NCI-H1694 (cell line): ENCODE measurements at regions not wholly inside any gene's neighbourhood (a gene's known extent, or its start where the extent isn't known, plus 50 kb on each side); places are given as distances from the start of the nearest gene placed in this dataset.

Experiments used
- DNase-seq: peaks from one replicate; lab custom pipeline; 2025; lab: John Stamatoyannopoulos, UW

DNA sequence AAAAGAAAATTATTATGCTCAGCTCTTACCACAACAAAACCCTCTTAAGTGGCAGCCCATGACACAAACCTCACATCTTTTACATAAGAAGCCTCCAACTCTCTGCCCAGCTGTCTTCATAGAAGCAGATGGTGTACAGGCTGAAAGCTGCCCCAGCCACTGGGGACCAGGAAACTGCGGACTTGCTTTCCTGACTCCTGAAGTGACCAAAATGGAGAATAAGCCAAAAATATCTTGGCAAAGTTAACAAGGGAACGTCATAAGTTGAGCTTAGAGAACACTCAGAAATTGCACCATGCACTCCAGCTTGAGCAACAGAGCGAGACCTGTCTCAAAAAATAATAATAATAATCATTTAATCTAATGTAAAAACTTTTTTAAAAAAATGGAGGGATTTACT, 160.3 kb upstream of the CDYL start:
- no peak for DNase-seq

DNA sequence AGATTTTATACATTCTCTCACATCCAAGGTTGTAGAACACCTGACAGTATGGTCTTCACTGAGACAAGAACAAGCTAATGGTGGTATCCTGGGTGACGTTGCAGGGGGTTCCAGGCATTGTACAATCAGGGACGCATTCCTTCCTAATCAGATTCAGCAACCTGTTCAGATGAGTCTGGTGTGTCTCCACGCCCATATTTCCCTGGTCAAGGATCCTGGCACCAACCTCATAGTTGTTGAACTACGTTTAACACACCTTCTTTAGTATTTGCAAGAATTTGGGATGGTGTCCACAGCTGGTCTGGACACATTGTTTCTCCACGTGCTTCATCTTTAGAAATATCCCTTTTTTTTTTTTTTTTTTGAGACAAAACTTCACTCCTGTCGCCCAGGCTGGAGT, 161.0 kb upstream of the CDYL start:
- DNase-seq = no peak

DNA sequence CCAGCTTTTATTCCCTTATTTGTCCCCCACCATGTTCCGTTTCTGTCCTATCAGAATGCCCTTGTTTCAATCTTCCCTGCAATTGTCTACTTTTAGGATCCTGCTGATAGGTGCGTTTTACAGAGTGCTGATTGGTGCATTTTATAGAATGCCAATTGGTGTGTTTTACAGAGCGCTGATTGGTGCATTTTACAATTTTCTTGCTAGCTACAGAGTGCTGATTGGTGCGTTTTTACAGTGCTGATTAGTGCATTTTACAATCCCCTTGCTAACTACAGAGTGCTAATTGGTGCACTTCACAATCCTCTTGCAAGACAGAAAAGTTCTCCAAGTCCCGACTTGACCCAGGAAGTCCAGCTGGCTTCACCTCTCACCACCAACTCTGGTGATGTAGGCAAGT, 161.6 kb upstream of the CDYL start:
- no peak for DNase-seq

DNA sequence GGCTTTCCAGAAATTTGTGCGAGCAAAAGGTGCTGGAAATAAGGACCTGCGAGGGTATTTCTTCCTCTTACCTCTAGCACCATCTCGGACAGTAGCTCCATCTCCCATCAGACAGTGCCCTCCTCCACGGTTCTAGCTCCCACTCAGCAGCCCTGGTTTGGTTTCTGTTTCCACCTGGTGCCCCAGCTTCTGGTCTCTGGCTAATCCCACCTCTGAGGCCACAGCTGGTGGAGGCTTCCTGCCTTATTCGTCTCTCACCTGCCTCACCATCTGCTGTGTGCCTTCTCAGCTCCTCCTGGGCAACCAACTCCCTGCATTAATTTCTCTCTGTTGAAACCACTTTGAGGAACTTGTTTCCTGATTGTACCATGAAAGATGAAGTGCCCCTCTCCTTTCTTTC, 162.4 kb upstream of the CDYL start:
- DNase-seq = no peak

DNA sequence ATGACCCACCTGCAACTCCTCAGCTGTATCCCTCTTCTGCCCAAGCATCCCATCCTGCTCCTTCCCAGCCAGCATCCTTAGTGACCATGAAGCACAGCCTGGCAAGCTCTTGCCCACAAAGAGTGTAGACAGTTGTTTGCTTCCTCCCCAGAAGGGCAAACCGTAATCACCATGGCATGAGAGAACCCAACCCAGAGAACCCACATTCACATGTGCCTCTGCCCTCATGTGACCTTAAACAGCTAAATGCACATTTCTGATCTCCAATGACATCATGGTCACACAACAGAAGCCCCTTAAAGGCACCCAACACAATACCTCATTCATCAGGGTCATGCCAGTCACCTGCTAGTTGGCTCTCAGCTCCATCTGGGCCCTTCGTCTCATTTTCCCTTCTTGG, 162.8 kb upstream of the CDYL start:
- DNase-seq = no peak

DNA sequence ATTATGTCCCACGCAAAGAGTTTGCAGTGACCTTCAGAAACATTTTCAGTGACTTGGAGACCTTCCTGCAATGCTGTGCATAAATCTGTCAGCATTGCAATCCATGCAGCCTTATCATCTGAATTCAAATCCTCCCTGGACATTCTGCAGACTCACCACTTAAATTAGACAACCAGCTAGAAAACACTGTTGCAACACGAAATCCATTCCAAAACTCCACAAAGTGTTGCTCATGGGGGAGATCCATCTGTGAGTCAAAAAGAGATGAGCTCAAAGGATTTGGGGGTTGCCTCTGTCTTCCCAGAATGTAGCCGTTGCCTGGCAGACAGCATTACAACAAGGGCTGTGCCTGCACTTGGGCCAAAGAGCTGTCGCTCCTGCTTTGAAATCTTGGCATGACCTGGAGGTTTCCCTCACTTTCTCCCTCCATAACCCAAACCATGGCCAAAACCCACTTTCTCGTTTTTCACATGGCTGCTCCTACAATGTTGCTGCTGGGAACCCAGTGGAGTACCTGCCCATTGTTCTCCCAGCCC, 163.5 kb upstream of the CDYL start:
- no peak for DNase-seq

DNA sequence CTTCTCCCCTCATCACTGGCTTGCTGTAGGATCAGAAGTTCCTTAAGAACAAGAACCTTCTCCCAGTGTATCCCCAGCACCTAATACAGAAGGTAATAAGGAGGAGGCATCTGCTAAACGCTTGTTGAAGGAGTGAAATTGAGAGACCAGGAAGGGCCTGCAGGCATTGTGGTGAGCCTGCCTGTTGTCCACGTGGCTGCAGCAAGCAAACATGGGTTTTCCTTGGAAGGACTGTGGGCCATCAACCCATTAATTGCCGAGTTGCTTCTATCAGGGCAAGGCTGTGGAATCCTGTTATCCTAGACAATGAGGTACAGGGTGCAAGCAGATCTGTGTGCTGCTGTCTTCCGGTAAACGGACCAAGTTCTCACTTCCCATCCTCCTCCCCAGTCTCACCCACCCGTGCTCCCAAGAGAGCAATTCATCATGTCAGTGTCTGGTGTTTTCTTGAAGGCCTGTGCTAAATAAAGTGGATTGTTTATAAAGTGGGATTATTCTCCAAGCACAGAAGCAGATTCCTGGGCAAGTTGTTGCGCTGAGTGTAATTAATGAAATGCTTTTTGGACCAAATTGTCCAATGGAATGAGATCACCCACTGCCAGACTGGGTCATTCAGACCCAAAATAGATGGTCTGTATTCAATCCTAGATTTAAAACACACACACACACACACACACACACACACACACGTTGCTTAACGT, 164.6 kb upstream of the CDYL start:
- no peak for DNase-seq

DNA sequence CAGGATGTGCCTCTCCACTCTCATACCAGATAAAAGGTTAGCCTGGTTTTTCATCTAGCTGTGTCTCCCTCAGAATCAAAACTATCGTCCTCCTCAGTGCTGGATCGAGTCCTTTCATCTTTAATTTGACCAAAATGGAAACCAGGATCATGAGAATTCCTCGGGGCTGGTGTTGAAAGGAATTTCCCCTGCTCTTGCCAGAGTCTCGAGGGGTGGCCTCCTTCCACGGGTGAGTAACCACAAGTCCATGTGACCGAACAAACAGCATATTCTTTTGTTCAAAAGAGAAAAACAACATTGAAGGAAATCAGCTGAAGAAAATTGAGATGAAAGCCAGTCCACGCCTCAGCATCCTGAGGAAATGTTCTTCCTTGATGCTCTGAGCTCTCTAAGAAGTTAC, 165.9 kb upstream of the CDYL start:
- no peak for DNase-seq

DNA sequence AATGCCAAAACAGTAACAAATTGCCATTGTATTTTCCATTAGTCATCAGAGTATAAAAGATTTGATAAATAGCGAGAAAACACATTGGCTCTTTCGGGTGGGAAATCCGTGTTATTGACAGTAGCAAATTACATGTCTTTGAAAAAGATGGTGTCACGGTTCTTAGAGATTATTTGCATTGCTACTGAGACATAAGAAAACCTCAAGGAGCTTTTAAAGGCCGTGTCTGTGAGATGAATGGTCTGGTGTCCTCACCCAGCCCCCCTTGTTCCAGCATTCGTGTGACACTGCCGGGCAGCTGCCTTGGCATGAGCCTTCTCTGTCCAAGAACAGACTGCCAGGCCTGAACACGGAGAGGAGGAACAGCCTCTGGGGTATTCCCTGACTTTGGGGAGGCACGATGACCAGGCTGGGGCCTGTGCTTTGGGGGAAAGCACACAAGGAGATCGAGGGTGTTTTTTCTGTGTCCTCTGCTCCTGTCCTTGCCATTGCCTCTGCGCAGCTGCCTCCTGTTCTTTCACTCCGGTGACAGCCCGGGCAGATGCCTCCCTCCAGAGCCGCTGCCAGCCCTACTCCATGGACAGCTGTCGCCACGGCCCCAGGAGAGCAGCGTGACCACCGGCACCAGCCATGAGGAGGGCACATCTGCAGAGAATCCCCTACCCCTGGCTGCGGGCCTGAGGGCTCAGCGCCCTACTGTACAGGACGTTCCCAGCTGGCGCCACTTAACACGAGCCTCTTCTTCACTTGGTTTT, 167.7 kb upstream of the CDYL start:
- DNase-seq = peak; percentile 54

DNA sequence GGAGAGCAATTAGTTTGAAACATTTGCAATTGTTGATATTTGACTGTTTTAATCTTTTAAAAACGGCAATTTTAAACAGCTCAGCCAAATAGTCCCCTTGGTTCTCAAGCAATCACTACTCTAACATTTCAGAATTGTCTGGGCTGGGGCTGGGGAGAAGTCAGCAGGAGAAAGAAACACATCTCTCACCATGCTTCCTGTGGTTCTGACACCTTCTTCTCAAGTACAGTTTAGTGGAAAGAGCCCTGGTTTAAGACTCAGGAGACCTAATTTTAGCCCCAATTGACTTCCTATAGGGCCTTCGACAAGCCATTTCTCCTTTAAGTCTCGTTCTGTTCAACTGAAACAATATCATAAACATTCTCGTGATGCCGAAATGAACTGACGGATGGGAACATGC, 168.4 kb upstream of the CDYL start:
- DNase-seq = no peak

DNA sequence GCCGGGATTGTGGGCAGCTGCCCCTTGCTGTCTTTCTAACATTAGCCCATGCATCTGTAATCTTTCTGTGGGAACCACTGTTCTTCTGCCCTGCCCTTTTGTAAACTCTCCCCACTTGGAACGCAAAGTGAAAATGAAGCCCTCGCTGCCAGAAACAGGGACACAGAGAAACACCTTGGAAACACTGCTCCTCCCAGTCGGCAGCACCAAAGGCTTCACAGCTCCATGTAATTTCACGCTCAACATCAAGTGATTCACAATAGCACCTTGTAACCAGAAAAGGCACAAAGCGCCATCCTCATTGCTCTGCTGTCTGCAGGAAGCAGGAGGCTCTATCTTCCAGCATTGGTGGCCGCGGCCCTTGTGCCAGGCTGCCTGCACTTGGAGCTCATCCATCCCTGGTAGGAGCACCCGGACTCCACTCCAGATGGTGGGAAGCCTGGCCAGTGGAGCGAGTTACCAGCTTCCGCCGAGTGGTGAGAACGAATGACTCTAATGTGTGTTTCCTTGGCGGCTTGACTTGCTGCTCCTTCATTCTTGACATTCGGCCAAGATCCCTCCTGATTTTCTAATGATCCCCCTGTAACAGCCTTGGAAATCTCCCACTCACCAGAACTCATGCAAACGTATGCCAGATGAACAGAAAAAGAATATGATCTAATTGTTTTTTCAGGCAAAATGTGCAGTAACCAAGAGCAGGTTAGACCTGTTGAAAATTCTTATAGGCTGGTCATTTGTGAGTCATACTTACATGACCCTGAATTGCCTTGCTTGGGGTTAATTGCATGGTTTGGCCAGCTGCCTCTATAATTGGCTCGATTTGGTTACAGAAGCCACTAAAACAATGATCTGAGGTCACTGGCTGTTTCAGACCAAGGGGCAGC, 169.1 kb upstream of the CDYL start:
- DNase-seq = peak; percentile 72

DNA sequence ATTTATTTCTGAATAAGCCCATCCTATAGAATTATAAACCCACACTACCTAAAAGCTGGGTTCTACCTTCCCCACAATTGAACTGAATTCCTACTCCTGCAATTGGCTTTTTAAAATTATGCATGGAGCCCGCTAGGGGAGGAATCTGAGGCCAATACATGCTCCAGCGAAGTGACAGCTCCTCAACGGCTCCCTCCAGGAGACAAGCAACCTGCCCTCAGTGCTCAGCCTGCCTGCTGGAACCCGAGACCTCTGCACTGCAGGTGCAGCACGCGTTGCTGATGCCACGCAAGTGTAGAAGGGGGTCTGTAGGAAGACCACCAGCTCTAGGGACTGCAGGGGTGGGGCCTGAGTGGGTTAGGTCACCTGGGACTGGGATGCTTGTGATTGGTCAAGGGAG, 170.2 kb upstream of the CDYL start:
- no peak for DNase-seq

DNA sequence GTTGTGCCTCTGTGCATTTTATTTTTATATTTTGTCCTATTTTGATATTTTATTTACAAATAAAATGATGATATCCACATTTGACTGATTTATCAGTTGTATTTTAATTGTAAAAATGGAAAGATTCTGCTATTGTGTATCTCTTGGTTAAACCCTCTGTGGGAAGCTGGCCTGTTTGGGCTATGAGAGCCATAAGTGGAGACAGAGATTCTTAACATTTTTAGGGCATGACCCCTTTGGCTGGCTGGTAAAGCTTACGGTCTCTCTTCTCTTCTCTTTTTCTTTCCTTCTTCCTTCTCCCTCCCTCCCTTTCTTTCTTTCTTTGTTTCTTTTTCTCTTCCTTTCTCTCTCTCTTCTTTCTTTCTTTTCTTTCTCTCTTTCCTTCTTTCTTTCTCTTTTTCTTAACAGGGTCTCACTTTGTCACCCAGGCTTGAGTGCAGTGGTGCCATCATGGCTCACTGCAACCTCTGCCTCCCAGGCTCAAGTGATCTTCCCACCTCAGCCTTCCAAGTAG, 172.3 kb upstream of the CDYL start:
- DNase-seq = no peak

DNA sequence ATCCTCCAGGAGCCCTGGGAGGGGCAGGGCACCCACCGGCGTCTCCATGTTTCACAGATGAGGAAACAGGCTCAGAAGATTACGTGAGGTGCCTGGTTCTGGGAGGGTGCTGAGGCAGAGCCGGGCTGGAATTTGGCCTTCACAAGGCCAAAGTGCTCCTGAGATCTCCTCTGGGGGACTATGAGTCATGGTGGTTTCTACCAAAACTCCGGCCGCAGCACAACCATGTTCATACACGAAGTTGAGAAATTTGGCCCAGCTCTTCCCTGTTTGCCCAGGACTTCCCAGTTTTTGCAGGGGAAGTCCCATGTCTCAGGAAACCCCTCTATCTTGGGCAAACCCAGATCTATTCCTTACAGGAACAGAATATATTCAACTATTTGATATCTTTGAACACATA, 172.9 kb upstream of the CDYL start:
- DNase-seq = no peak

DNA sequence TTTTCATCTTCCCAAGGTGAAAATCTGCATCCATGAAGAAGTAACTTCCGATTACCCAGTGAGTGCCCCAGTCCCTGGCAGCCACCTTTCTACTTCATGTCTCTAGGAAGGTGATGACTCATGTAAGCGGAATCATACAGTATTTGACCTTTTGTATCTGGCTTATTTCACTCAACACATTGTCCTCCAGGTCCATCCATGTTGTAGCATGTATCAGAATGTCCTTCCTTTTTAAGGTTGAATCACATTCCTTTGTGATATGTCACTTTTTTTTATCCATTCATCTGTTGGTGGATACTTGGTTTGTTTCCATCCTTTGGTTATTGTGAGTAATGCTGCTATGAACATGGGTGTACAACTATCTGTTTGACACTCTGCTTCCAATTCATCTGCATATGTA, 176.3 kb upstream of the CDYL start:
- no peak for DNase-seq

DNA sequence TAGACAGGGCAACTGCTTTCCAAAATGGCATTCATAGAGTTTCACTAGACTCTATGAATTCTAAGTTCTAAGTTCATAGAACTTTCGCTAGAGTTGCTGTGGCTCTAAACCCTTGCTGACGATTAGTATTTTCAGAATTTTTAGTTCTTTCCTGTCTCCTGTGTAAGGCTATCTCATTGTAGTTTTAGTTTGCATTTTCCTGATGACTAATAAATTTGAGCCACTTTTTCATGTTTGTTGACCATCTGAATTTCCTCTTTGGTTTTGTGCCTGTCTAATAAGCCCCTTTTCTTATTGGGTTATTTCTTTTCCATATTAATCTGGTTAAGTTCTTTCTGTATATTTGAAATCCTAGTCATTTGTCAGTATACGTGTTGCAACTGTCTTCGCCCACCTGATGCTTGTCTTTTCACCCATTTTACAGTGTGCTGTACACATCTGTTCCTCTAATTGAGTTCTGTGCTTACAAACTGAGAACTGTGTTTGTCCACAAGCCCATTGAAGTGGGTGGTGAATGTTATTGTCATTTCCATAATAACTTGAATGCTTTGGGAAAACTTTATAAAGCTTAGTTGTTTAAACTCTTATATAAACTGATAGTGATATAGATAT, 177.7 kb upstream of the CDYL start:
- DNase-seq = no peak

DNA sequence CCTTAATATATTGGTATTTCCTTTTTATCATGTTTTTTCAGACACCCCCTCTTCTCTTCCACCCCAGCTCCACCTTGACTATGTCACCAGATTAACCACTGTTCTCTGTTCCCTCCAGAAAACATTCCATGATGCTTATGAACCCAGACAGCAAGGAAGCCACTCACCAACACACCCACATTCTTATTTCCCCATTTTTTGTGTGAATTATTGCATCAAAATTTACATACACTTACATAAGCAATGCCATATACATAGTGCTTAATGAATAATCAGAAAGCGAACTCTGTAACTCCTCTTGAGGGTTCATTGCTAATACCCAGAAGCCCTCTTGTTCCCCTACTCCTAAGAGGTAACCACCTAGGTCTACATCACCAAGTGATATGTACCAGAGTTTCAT, 182.3 kb upstream of the CDYL start:
- DNase-seq = no peak

DNA sequence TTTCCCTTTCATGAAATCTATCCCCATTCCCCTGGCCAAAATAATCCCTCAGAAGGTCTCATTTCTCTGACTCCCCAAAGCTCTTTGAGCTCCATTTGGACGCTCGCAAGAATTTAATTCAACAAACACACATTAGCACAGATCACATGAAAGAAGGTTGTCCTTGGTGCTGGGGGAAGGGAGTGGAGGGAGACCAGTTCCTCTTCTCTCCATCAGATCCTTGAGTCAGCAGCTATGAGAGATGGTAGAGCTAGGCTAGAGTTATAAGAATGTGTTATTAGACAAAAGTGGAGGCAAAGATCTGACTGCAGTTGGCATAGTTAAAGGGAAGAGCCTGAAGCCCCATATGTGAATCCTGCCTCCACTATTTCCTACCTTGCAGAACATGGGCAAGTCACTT, 184.2 kb upstream of the CDYL start:
- DNase-seq = no peak

DNA sequence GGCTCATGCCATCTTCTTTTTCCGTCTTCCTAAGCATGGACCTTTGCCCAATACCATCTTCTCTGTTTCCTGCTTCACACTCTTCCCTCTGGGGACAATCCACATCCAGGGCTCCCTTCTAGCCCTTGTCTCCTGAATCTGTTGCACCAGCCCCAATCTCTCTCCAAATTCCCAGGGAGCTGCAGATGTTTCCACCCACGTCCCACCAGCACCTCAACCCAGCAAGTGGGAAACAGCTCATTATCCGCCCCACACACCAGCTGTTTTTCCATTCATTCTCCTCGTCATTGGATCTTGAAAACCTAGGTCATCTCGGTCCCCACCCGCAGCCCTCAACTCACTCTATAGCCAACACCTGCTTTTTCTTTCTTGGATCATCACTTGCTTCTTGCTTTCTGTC, 185.0 kb upstream of the CDYL start:
- no peak for DNase-seq

DNA sequence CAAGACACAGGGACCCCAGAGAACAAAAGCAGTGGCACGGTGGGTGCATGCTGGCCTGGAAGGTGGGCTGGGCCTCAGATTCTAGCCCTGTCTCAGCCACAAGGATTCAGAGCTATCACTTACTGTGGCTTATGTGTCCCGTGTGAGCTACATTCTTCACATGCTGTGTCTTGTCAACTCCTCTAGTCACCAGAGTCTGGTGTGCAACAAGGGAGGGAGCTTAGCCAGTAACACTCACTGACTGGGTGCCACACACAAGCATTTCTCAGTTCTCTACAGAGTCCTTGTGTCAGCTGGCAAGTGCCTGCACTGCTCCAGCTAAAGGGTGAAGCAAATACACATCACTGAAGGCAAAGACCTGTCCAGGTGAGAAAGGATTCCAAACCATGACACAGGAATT, 186.9 kb upstream of the CDYL start:
- no peak for DNase-seq

DNA sequence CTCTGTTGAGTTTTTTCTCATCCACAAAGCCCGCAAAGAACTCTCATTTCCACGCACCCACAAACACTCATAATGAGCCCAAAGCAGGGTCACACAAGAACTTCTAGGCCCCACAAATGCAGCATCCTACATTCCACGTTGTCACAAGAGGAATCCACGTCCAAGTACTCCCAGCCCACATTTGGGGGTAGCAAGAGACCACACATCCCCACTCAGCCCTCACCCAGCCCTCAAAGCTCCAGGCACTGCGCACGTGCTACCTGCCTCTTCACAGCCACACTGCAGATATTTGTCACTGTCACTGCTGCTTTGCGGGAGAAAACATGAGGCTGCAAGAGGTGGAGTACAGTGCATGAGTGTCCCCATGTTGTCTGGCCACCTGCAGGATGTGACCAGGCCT, 187.6 kb upstream of the CDYL start:
- DNase-seq = no peak

DNA sequence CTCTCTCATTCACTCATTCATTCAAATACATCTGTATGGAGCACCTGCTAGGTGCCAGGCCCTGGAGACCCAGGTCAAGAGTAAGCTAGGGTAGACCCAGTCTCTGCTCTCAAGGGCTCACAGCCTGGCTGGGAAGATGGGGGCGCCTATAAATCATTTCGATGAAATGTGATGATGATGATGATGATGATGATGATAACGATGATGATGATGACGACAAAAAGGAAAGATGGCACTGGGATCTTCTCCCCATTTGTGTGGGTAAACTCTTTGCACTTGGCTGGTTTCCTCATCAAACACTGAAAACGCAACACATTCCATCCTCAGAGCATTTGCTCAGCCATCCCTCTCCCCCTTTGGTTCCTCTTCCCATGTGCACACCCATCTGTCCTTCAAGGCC, 188.0 kb upstream of the CDYL start:
- DNase-seq = no peak
